GM19372 (cell line): ENCODE measurements at regions not wholly inside any gene's neighbourhood (a gene's known extent, or its start where the extent isn't known, plus 50 kb on each side); places are given as distances from the start of the nearest gene placed in this dataset.
"Not testable (repeated sequence)": the region's sequence is repeated elsewhere in the genome, so short reads cannot be mapped to it uniquely, and the experiment has no call there.

Experiments used
- ATAC-seq: cut with Tn5 transposase; IDR thresholded peaks from one replicate; pipeline ENCODE4 v1.9.1; 2021; ENCODE audit warnings: mild to moderate bottlenecking, low read depth, moderate library complexity; ENCODE audit not compliant: unreplicated experiment

DNA sequence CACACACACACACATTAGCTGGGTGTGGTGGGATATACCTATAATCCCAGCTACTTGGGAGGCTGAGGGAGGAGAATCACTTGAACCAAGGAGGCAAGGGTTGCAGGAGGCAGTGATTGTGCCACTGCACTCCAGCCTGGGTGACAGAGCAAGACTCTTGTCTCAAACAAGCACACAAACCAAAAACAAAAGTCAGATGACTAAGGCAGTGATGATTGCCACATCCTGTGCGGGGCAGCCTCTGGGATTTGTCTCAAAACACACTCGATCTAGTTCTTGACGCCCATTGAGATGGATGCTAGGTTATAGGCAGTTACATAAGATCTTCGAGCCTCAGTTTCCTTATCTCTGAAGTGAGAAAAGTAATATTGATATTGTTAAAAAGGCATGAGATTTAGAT is 57.8 kb upstream of the NBPF8 start:
- not testable (repeated sequence) for ATAC-seq

DNA sequence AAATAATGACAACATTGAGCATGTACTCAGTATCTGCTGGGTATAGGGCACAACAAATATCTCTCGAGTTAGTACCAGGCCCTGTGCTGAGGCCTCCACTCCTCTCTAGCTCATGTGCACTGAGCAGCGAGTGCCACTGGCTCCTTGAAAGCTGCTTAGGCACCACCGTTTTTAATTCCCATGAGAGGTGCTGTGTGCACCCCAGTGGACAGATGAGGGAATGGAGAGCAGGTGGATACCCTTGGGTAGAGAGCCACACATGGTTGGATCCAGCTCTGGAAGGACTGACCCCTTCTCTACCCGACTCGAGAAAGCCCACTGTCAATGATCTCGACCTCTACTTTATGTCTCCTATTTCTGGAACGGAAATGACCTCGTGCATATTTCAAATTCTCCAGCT is 58.7 kb upstream of the NBPF8 start:
- ATAC-seq = not testable (repeated sequence)

DNA sequence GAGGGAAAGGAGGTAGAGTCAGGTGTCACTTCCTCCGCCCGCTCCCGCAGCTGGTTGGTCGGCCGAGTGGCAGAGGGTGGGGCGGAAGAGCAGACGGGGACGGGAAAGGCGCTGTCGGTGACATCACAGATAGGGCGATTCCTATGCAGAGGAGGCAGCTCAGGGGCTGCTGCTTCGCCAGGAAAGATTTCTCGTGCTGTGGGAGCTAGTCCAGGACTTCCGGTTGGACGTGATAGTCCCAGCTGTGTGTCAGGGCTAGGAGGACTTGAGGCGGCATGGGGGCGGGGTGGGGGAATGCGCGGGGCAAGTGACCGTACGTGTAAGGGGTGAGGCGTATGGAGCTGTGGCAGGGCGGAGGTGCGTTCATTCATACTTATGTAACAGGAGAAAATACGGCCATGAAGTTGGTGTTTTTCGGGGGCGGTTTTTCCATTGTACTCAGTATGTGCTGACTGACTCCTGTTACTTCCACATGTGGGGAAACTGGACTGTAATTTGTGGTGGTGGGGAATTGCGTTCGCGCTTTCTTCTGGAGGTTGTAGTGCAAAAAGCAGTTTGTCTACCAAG is 60.1 kb upstream of the NBPF8 start:
- ATAC-seq = peak; percentile 91

DNA sequence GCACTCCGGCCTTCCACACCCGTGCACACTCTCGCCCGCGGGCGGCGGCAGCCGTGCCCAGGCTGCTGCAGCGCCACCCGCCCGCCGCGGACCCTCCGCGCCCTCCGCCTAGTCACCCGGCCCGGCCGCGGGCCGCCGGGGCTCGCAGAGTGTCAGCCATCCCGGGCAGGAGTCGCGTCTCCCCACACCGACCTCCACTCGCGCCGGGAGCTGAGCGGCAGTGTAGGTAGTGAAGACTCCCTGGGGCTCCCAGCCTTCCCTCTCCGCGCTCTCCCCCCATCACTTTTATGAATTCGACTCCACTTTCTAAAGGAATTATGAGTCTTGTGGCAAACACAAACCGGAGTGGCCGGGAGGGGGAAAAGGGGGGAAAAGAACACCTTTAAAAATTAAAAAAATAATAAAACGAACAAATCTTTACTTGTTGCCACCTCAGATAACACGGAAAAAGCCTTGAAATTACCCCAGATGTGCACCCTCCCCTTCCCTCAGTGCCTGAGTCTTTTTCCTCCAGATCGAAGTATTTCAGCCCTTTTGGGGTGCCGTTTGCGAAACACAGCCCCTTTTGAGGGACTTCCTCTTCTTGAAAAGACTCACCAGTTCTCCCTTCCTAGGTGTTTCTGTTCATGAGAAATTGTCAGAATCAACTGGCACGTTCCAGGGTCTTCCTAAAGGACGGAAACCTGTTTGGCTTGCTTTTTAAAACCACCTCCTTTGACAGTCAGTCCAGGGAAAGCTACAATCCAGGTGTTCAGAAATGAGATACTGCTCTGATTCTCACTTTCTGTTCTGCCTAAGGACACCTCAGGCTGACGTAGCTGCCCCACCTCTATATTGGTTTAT is 72.4 kb upstream of the NBPF8 start:
- ATAC-seq = not testable (repeated sequence)

DNA sequence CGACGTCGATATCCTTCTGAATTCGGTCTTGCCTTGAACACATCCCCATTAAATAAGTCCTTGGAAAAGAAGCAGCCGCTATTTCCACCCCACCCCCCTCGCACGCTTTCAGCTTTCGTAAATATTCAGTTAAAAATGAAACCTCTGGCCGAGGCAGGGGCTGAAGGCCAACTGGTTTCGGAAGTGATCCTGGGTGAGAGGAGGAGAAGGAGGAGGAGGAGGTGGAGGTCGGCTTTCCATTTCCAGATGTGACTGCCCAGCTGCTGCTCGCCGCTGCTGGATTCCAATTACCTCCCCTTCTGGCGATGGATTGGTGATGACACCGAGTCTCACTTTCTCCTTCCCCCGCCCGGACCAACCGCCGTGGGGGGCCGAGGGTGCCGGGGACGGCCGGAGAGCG is 73.1 kb upstream of the NBPF8 start:
- not testable (repeated sequence) for ATAC-seq

DNA sequence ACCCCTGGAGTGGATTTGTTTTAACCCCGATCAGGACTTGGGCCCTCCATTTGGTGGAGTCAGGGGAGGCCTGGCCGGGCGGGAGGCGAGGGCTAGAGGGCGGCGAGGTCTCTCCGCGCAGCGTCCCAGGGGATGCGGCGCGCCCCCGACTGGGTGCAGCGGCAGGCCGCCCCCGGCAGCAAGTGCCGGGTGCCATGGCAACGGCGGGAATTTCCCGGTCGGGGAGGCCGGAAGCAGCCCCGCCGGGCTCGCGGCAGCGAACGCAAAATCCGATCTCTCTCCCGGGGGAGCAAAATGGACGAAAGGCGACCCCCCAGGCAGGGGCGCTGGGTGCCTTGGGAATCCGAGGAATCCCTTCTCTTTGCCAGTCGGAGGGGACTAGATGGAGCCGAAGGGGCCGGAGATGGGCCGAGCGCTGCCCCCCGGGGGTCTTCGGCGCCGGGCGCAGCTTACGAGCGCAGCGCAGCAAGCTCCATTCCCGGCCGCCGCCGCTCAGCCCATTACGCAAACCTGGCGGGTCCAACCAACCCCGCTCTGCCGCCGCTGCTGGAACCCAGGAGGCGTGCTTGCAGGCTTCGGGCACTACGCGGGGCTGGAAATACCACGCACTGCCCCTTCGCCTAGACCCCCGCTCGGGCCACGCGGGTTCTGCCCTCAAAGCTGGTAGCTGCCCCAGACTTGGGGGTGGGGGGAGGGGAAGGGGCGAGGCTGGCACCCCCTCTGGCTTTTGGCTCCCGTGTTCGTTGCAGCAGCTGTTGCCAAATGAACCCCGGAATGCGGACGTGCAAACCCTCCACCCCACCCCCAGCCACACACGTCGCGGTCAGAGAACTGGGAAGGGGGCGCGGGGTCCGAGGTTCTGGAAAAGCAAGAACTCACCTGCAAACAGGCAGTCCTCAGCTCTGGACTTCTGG is 73.7 kb upstream of the NBPF8 start:
- not testable (repeated sequence) for ATAC-seq

DNA sequence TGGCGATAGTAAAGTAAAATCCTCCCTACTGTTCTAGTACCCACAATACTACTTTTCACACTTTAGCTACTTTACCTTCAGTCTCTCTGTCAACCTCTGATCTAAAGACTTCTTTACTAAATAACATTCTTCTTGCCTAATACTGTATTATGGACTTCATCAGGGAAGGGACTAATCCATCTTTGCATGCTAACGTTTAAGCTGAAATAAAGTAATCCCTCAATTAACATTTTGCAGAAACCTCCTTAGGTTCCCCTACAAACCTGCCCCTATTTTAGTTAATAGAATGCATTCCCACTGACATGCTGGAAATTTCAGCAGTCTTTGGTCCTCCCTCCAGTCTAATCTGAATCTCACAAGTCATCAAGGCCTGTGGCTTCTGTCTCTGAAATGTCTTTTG is 99.1 kb upstream of the NBPF8 start:
- not testable (repeated sequence) for ATAC-seq

DNA sequence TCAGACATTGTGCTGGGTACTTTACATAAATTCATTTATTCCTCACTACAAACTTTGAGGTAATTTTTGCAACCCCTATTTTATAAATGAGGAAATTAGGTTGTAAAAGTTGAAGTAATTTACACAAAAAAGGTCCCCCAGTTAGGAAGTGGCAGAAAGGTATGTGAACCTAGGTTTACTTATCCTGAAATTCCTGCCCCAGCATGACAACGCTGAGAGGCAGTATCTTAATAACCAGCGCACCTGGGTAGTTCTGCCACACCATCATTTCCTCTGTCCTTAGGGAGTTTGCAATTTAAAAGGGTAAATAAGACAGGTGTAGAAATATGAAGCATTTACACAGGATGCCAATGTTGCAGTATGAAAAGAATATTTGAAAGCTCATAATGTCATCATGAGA is 102.9 kb upstream of the NBPF8 start:
- not testable (repeated sequence) for ATAC-seq

DNA sequence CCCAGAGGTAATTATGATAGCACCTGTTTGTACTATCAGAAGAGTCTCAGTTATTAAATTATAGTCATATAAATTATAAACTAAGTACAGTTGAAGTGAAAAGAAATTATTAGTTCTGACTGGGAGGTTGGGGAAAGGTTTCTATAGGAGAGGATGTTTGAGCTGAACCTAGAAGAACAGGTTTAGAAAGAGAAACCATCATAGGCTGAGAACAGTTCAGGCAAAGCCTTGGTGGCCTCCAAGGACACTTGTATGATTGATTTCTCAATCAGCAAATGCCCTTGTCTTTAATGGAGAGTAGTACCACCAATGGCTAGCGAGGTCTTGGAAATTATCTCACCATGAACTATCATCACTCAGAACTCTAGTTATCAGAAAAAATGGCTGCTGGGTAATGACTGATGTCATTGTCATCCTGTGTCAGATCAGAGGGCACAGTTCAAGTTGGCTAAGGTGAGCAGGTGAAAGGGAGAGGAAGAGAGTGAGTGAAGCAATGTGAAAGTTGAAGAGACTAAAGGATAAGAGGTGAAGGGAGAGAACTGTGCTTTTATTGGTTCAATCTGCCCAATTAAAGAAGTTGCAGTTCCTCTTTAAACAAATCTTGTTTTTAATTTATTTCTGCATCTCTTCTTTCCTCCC is 105.8 kb upstream of the NBPF8 start:
- not testable (repeated sequence) for ATAC-seq

DNA sequence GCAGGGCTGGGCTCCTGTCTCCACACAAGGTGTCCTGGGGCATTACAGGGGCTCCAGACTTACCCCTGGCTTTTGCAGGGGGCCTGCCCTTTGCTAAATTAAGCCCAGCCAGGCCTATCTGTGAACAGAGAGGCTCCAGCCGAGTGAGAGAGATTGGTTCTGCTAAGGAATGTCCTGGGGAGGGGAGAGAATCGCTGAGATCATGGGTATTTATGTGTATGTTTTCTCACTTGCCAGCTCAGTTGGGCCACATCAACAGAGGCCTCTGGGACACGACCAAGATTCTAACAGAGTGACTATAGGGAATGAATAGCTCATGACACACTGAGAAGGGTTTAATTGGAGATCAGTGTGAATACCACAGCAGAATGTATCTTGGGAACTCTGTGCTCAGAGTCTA is 109.8 kb upstream of the NBPF8 start:
- ATAC-seq = not testable (repeated sequence)

DNA sequence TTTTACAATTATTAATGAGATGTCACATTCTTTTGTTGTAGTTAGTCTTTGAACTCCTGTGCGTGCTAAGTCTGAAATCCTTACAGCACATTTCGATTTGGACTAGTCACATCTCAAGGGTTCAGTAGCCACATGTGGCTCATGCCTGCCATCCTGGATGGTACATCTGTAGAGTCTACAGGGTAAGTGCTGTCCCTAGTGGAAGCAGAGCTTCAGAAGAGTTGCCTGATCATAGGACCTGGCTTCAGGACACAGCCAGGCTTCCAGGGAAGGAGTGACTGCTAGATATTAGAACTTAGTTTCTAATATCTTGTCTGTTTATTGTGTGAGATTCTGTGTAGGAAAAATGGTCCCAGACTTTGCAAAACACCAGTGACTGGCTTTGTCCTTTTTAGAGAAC is 110.5 kb upstream of the NBPF8 start:
- ATAC-seq = not testable (repeated sequence)

DNA sequence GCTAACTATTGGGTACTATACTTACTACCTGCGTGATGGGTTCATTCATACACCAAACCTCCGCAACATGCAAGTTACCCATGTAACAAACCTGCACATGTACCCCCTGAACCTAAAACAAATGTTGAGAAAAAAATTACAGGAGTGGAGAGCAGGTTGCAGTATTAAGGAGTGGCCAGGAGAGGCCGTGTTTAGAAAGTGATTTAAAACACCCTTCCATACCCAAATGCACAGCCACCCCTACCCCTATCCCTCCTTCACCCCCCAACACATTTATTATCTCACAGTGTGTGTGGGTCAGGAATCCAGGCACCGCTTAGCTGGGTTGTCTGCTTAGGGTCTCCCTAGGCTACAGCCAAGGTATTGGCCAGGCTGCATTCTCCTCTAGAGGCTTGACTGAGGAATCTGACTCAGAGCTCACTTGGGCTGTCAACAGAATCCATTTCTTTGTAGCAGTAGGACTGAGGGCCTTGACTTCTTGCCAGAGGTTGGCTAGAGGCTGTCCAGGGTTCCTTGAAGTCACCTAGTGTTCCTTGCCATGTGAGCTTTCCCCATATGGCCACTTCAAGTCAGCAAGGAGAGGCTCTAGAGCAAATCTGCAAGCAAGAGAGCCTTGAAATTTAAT is 115.3 kb upstream of the NBPF8 start:
- not testable (repeated sequence) for ATAC-seq

DNA sequence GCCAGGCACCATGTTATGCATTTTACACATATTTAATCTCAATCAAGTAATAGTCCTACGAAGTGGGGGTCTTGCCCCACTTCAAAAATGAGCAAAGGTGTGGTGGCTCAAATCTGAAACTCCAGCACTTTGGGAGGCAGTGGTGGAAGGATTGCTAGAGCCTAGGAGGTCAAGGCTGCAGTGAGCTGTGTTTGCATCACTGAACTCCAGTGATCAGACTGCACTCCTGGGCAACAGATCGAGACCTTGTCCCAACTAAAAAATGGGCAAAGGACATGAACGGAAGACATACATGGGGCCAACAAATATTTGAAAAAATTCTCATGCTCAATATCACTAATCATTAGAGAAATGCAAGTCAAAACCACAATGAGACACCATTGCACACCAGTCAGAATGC is 116.3 kb upstream of the NBPF8 start:
- not testable (repeated sequence) for ATAC-seq

DNA sequence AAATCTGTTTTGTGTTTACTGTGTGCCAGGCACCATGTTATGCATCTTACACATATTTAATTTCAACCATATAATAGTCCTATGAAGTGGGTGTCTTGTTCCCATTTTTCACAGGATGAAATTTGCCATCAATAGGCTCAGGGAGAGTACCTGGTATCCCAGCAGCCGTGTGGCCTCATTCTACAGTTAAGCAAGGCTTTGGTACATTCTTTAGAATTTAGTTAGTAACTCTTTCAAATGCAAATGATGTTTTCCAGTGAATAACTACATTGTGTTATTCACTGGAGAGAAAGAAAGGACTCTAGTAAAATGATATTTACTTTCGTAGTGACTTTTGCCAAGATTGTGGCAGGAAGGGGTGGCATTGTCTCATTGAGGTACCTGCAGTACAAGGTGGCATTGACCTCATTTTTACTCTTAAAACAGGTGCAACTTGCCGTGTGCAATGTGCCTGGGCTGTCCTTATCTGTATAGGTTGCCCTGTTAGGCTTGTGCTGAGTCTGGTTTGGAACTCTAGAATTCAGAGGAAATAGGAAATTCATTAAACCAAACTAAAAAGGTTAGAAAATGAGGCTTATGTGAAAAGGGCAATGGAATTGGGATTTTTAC is 117.4 kb upstream of the NBPF8 start:
- not testable (repeated sequence) for ATAC-seq

DNA sequence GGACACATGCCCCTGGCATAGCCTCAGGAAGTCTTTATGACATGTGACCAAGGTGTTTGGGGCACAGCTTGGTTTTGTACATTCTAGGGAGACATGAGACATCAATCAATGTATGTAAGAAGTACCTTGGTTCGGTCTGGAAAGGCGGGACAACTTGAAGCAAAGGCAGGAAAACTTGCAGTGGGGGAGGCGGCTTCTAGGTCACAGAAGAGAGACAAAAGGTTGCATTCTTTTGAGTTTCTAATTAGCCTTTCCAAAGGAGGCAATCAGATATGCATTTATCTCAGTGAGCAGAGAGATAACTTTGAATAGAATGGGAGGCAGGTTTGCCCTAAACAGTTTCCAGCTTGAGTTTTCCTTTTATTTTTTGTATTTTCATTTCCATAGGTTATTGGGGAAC is 113.8 kb upstream of the SEC22B start:
- not testable (repeated sequence) for ATAC-seq

DNA sequence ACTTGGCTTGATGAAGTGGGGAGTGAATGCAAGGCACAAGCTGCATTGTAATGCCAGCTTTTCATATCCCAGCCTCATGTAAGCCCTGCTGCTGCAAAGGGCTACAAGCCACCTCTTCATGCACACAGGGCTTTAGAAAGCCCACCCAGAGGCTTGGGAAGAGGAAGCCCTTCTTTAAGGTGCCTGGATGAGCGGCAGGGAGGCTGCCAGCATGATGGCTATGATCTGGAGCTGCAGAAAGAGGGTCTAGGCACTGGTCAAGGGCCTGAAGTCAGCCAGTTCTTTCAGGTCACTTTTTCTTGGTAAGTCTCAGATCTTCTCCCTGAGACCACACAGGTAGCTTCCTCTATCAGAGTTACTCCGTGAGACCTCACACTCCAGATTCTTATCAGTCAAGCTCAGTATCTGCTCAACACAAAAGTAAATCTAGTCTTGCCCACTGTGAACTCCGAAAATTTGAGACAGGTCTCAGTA is 113.3 kb upstream of the SEC22B start:
- ATAC-seq = not testable (repeated sequence)

DNA sequence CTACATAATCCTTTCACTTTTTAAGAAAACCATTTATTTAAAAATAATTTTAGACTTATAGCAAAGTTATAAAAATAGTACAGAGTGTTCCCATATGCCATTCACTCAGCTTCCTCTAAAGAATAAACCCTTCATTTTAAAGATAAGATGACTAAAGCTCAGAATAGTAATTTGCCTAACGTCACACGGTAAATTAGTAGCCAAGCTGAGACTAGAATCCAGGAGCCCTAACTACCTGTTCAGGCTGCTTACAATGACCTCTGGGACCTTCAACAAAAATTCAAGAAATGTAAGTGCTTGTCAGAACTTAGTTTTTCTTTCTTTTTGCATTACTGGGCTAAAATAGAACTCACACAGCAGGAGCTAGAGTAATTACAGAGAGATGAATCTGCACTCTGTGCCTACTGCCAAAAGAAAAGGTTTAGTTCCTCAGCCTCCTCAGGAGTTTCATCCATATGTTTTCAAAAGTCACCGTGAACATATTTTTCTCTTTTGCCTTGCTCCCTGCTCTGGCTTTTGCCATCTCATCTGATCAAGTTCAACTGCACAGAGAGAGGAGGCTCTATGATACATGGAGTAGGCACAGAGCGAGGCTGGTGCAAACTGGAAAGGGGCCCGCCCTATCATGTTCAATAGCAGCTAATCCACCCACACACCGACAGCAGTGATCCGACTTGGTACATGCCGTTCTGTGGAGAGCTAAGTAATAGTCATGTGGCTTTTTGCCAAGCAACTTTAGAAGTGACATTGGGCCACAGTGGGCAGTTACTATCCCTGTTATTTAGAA is 112.7 kb upstream of the SEC22B start:
- ATAC-seq = not testable (repeated sequence)

DNA sequence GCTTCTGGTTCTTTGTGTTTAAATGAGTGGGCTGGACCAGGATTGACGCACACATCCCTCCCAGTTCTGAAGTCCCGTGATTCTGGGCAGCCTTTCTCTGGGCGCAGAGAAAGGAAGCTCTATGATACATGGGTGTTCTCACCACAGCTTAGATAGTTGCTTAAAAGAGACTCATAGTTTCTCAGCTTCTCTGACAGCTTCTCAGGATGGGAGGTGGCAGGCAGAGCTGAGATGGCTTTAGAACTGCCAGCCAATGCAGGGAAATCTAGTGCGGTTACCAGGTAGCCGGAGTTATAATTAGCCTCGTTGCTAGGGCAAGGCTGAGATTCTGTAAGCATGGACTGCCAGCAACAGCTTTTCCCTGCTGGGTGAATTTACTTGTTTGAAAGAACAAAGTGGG is 111.8 kb upstream of the SEC22B start:
- ATAC-seq = not testable (repeated sequence)
